OCI-LY3 (cell line): ENCODE measurements at regions not wholly inside any gene's neighbourhood (a gene's known extent, or its start where the extent isn't known, plus 50 kb on each side); places are given as distances from the start of the nearest gene placed in this dataset.

Experiments
- H2AFZ ChIP-seq: fragments of 200-600, 300-600 bp; shearing (Covaris generic); 2 replicates; pipeline ENCODE4 v1.6.0; 2014; ENCODE audit warnings: antibody characterized with exemption, low read depth, low read length
- H3K27ac ChIP-seq: fragments of 200-600, 300-600 bp; sonication (generic); 2 replicates; pipeline ENCODE4 v1.5.1; 2014; ENCODE audit warnings: mild to moderate bottlenecking, low read length, moderate library complexity, mixed read lengths
- H3K27me3 ChIP-seq: fragments of 200-600, 300-600 bp; sonication (generic); 2 replicates; pipeline ENCODE4 v1.6.1; 2014; ENCODE audit warnings: low read depth, low read length, mixed read lengths
- H3K36me3 ChIP-seq: fragments of 200-600, 300-600 bp; sonication (generic); replicated peaks from 2 replicates; pipeline ENCODE3; 2014; ENCODE audit warnings: low read depth, low read length, mixed read lengths
- H3K4me1 ChIP-seq: fragments of 300-600, 200-600 bp; sonication (generic); 2 replicates; pipeline ENCODE4 v1.6.1; 2014; ENCODE audit warnings: low read length, mixed read lengths
- H3K4me2 ChIP-seq: fragments of 200-600, 300-600 bp; sonication (generic); 2 replicates; pipeline ENCODE4 v1.6.1; 2014; ENCODE audit warnings: low read length, mixed read lengths
- H3K4me3 ChIP-seq: fragments of 300-600, 200-600 bp; sonication (generic); 2 replicates; pipeline ENCODE4 v1.5.1; 2014; ENCODE audit warnings: antibody characterized with exemption, mild to moderate bottlenecking, low read length, moderate library complexity
- H3K79me2 ChIP-seq: fragments of 300-600, 200-600 bp; shearing (Covaris generic); 2 replicates; pipeline ENCODE4 v1.6.1; 2014; ENCODE audit warnings: mild to moderate bottlenecking, low read length, mixed read lengths
- H3K9ac ChIP-seq: fragments of 300-600, 200-600 bp; shearing (Covaris generic); 2 replicates; pipeline ENCODE4 v1.6.0; 2014; ENCODE audit warnings: mild to moderate bottlenecking, low read length, moderate library complexity
- H3K9me3 ChIP-seq: fragments of 200-600, 300-600 bp; shearing (Covaris generic); 2 replicates; pipeline ENCODE4 v1.6.1; 2014; ENCODE audit warnings: low read length, mixed read lengths; ENCODE audit not compliant: insufficient read depth
- H4K20me1 ChIP-seq: fragments of 200-600, 300-600 bp; sonication (generic); 2 replicates; pipeline ENCODE4 v1.6.1; 2016; ENCODE audit warnings: low read length, mixed read lengths; ENCODE audit not compliant: insufficient read depth
- CTCF ChIP-seq: fragments of 200-600, 300-600 bp; sonication (generic); IDR thresholded peaks from 2 replicates; pipeline ENCODE4 v1.5.1; 2014; ENCODE audit warnings: antibody characterized with exemption, low read length, low read depth
- EZH2phosphoT487 ChIP-seq: fragments of 200-600 bp; shearing (Covaris generic); IDR thresholded peaks from 2 replicates; pipeline ENCODE4 v1.6.1; 2018; ENCODE audit warnings: antibody characterized with exemption, mixed run types, low read depth

- Histone ChIP-seq H3K4me3 (no peak overlapping the region), H3K36me3 (no peaks in the 10 kb centered on the region), H2AFZ (no peak overlapping the region), H3K9ac (no peak overlapping the region), H3K4me2 (no peak overlapping the region), H3K79me2 (no peaks in the 10 kb centered on the region), H3K27ac (no peak overlapping the region), H3K4me1 (peaks cover 33% of the 10 kb centered on the region), H4K20me1 (no peaks in the 10 kb centered on the region), H3K27me3 (no peaks in the 10 kb centered on the region), H3K9me3 (no peaks in the 10 kb centered on the region)
- TF ChIP-seq CTCF (no peak), EZH2phosphoT487 (no peak)
Observed at GRCh38 chr7:16365177-16365576, 56.2 kb downstream of the CRPPA start.

GRCh38 chr7:16359216-16359615 lies 62.1 kb downstream of the CRPPA start:
- Histone ChIP-seq H3K4me3 (no peak overlapping the region), H3K4me1 (no peaks in the 10 kb centered on the region), H4K20me1 (no peaks in the 10 kb centered on the region), H3K79me2 (no peaks in the 10 kb centered on the region), H3K9me3 (no peaks in the 10 kb centered on the region), H3K27ac (no peak overlapping the region), H3K27me3 (no peaks in the 10 kb centered on the region), H3K4me2 (no peak overlapping the region), H3K9ac (no peak overlapping the region), H3K36me3 (no peaks in the 10 kb centered on the region), H2AFZ (no peak overlapping the region)
- TF ChIP-seq EZH2phosphoT487, result no peak
- no peak for TF ChIP-seq CTCF

GRCh38 chr7:16357921-16358320 lies 63.4 kb downstream of the CRPPA start:
- Histone ChIP-seq H4K20me1 (no peaks in the 10 kb centered on the region), H3K79me2 (no peaks in the 10 kb centered on the region), H3K4me1 (no peaks in the 10 kb centered on the region), H3K27ac (no peak overlapping the region), H3K27me3 (no peaks in the 10 kb centered on the region), H3K9me3 (no peaks in the 10 kb centered on the region), H3K4me2 (no peak overlapping the region), H3K4me3 (no peak overlapping the region), H2AFZ (no peak overlapping the region), H3K9ac (no peak overlapping the region), H3K36me3 (no peaks in the 10 kb centered on the region)
- TF ChIP-seq EZH2phosphoT487 (no peak), CTCF (no peak)

GRCh38 chr7:16357474-16357873 lies 63.9 kb downstream of the CRPPA start:
- H3K9ac ChIP-seq, result no peak overlapping the region
- no peaks in the 10 kb centered on the region for H4K20me1 ChIP-seq
- H3K79me2 ChIP-seq, result no peaks in the 10 kb centered on the region
- no peaks in the 10 kb centered on the region for H3K27me3 ChIP-seq
- H3K4me3 ChIP-seq, result no peak overlapping the region
- no peaks in the 10 kb centered on the region for H3K9me3 ChIP-seq
- H3K4me1 ChIP-seq, result no peaks in the 10 kb centered on the region
- TF ChIP-seq CTCF, result no peak
- no peak for TF ChIP-seq EZH2phosphoT487
- no peaks in the 10 kb centered on the region for H3K36me3 ChIP-seq
- no peak overlapping the region for H3K27ac ChIP-seq
- H3K4me2 ChIP-seq, result no peak overlapping the region
- no peak overlapping the region for H2AFZ ChIP-seq
